Testis (tissue), 2 donors: ENCODE measurements at regions not wholly inside any gene's neighbourhood (a gene's known extent, or its start where the extent isn't known, plus 50 kb on each side); places are given as distances from the start of the nearest gene placed in this dataset.

ENCODE experiments used
- POLR2A ChIP-seq: fragments of 450-650 bp; IDR thresholded peaks from one replicate; pipeline ENCODE4 v1.6.1; 2017; ENCODE audit warnings: antibody characterized with exemption, mild to moderate bottlenecking, moderate library complexity
- TF ChIP-seq, protein P1 (sequence below), 3 experiments: fragments of 450-650 bp in 2 of 3; fragments of 200-600 bp in 1 of 3; sonication (generic) in 1 of 3; IDR thresholded peaks; one replicate each; pipeline ENCODE4 v1.5.1; 2016 to 2019; ENCODE audit warnings: antibody characterized with exemption in 3 of 3, mild to moderate bottlenecking in 2 of 3, moderate library complexity in 1 of 3

DNA sequence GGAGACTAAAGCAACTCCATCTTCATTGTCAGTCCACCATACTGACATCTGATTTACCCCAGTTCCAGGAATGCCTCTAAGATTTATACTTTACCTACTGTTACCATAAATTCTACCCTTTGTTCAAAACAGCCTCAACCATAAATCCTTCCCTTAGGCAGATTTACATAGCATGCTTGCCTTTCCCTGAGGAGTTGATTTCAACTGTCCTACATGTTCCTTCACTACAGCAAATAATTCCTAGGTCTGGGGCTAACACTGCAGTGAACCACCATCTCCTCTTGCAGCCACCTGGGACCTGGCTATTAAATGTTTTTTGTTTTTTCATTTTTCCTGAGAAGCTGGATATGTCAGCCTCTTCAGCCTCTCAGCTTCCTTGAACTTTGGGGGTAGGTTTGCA is 166.9 kb upstream of the PDE4D start:
- TF ChIP-seq, protein P1, sequence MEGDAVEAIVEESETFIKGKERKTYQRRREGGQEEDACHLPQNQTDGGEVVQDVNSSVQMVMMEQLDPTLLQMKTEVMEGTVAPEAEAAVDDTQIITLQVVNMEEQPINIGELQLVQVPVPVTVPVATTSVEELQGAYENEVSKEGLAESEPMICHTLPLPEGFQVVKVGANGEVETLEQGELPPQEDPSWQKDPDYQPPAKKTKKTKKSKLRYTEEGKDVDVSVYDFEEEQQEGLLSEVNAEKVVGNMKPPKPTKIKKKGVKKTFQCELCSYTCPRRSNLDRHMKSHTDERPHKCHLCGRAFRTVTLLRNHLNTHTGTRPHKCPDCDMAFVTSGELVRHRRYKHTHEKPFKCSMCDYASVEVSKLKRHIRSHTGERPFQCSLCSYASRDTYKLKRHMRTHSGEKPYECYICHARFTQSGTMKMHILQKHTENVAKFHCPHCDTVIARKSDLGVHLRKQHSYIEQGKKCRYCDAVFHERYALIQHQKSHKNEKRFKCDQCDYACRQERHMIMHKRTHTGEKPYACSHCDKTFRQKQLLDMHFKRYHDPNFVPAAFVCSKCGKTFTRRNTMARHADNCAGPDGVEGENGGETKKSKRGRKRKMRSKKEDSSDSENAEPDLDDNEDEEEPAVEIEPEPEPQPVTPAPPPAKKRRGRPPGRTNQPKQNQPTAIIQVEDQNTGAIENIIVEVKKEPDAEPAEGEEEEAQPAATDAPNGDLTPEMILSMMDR (IDR thresholded peaks at IDR 0.05): no peak
- no peak for TF ChIP-seq POLR2A
